ENCODE measurements at regions not wholly inside any gene's neighbourhood (a gene's known extent, or its start where the extent isn't known, plus 50 kb on each side); places are given as distances from the start of the nearest gene placed in this dataset.

DNA sequence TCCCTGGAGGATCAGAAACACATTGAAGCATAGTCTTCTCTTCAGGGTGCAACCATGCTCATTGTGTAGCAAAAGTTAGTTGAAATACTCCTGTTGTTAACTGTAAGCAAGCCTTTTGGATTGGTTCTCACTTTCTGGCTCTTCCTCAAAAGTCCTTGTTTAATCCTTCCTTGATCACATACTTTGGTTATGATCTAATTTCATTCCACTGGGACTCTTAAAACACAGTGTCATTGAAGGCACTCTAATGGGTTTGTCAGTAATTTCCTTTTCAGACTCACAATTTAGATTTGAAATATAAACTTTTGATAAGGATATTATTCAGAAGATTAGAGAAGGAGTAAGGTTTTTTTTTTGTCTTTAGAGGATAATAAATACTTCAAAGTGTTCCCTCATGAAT is 451.7 kb upstream of the SGO1 start:
- TF ChIP-seq, protein P1, sequence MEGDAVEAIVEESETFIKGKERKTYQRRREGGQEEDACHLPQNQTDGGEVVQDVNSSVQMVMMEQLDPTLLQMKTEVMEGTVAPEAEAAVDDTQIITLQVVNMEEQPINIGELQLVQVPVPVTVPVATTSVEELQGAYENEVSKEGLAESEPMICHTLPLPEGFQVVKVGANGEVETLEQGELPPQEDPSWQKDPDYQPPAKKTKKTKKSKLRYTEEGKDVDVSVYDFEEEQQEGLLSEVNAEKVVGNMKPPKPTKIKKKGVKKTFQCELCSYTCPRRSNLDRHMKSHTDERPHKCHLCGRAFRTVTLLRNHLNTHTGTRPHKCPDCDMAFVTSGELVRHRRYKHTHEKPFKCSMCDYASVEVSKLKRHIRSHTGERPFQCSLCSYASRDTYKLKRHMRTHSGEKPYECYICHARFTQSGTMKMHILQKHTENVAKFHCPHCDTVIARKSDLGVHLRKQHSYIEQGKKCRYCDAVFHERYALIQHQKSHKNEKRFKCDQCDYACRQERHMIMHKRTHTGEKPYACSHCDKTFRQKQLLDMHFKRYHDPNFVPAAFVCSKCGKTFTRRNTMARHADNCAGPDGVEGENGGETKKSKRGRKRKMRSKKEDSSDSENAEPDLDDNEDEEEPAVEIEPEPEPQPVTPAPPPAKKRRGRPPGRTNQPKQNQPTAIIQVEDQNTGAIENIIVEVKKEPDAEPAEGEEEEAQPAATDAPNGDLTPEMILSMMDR (conservative IDR thresholded peaks at IDR 0.05; ENCODE audit: low read depth, low read length), result no peak
- TF ChIP-seq EZH2 (IDR thresholded peaks at IDR 0.05; ENCODE audit: borderline replicate concordance, low read depth, low read length, poor library complexity, severe bottlenecking), result no peak

All from A673 (cell line).